Activated CD8-positive, alpha-beta T cell treated with anti-CD3 and anti-CD28 coated beads for 36 hours (primary cell): ENCODE measurements at regions not wholly inside any gene's neighbourhood (a gene's known extent, or its start where the extent isn't known, plus 50 kb on each side); places are given as distances from the start of the nearest gene placed in this dataset.

Experiments
- ATAC-seq: fragments of 200-7000 bp; cut with Tn5 transposase; one replicate; pipeline ENCODE4 v1.10.0; 2021; ENCODE audit warnings: mild to moderate bottlenecking, moderate library complexity
- CTCF ChIA-PET: fragments of 350-600 bp; sonication (Branson Sonifier 250); formaldehyde crosslinking; loops from one replicate; lab custom pipeline; 2021; ENCODE audit warnings: antibody characterized with exemption; lab: Charles Lee
- POLR2A ChIA-PET: fragments of 350-600 bp; sonication (Branson Sonifier 250); formaldehyde crosslinking; loops from one replicate; lab custom pipeline; 2021; ENCODE audit warnings: antibody characterized with exemption; lab: Charles Lee
- DNase-seq: peaks from one replicate; pipeline ENCODE4 v3.0.0-alpha.2; 2020
- H3K27ac Mint-ChIP-seq: one replicate; pipeline ENCODE4 v1.8.0; 2021; ENCODE audit warnings: mild to moderate bottlenecking, mixed read lengths
- H3K27me3 Mint-ChIP-seq: one replicate; pipeline ENCODE4 v1.8.0; 2021; ENCODE audit warnings: mixed read lengths
- H3K36me3 Mint-ChIP-seq: one replicate; pipeline ENCODE4 v1.8.0; 2021; ENCODE audit warnings: low read depth, mixed read lengths
- H3K4me1 Mint-ChIP-seq: one replicate; pipeline ENCODE4 v1.8.0; 2021; ENCODE audit warnings: low read depth, mixed read lengths
- H3K4me3 Mint-ChIP-seq: one replicate; pipeline ENCODE4 v1.8.0; 2021; ENCODE audit warnings: mild to moderate bottlenecking, moderate library complexity, mixed read lengths
- H3K9me3 Mint-ChIP-seq: one replicate; pipeline ENCODE4 v1.8.0; 2021; ENCODE audit warnings: mixed read lengths
- intact Hi-C: fragments of 100-400 bp; cut with micrococcal nuclease; formaldehyde crosslinking; loops from one replicate; pipeline ENCODE4 v1.10.0; 2022
- TF ChIP-seq, protein P1 (sequence below): fragments of 200-600 bp; IDR thresholded peaks from one replicate; pipeline ENCODE4 v1.8.0; 2022; ENCODE audit warnings: antibody characterized with exemption, mild to moderate bottlenecking

DNA sequence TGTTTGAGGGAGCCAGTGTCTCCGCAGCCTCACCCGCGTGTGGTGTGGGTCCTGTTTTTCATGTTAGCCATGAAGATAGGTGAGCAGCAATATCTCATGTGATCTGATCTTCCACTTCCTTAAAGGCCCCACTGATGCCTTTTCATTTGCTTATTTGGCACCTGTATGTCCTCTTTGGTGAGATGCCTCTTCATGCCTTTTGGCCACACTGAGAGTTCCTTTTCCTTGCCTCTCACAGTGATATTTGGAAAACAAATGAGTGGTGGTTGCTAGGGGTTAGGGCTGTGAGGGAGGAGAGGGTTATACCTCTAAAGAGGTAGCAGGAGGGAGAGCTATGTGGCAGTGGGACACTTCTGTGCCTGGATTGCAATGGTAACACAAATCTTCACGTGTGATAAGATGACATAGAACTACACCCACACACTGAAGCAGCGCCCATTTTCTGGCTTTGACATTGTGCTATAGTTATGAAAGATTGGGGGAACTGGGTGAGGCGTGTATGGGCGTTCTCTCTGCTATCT is 90.4 kb upstream of the TNS3 start:
- Mint-ChIP-seq H3K27ac (no peak overlapping the region), H3K27me3 (no peaks in the 10 kb centered on the region), H3K36me3 (no peaks in the 10 kb centered on the region), H3K4me1 (no peaks in the 10 kb centered on the region), H3K4me3 (no peak overlapping the region), H3K9me3 (no peaks in the 10 kb centered on the region)
- ATAC-seq, result no peak
- intact Hi-C loops, result no loop called here
- POLR2A ChIA-PET, result no interaction called here
- TF ChIP-seq, protein P1, sequence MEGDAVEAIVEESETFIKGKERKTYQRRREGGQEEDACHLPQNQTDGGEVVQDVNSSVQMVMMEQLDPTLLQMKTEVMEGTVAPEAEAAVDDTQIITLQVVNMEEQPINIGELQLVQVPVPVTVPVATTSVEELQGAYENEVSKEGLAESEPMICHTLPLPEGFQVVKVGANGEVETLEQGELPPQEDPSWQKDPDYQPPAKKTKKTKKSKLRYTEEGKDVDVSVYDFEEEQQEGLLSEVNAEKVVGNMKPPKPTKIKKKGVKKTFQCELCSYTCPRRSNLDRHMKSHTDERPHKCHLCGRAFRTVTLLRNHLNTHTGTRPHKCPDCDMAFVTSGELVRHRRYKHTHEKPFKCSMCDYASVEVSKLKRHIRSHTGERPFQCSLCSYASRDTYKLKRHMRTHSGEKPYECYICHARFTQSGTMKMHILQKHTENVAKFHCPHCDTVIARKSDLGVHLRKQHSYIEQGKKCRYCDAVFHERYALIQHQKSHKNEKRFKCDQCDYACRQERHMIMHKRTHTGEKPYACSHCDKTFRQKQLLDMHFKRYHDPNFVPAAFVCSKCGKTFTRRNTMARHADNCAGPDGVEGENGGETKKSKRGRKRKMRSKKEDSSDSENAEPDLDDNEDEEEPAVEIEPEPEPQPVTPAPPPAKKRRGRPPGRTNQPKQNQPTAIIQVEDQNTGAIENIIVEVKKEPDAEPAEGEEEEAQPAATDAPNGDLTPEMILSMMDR, result no peak
- CTCF ChIA-PET, result no interaction called here
- DNase-seq, result no peak

DNA sequence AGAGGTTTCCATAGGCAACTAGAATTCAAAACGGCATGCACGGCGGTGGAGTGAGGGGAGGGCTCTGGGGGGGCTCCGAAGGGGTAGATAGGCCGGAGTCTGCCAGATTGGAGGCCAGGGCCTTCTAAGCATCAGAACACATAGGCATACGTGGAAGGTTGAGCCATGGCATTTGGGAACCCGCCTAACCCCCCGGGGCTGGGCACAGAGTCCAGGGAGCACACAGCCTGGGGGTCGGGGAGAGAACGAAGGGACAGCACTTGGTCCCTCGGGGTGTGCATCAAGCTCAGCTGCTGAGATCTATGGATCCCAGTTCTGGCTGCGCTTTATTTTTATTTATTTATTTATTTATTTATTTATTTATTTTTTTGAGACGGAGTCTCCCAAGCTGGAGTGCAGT is 89.4 kb upstream of the TNS3 start:
- H3K4me3 Mint-ChIP-seq, result no peak overlapping the region
- no peaks in the 10 kb centered on the region for H3K4me1 Mint-ChIP-seq
- TF ChIP-seq, protein P1, result no peak
- ATAC-seq (no peak), DNase-seq (no peak)
- no peak overlapping the region for H3K27ac Mint-ChIP-seq
- H3K27me3 Mint-ChIP-seq, result no peaks in the 10 kb centered on the region
- no peaks in the 10 kb centered on the region for H3K36me3 Mint-ChIP-seq
- intact Hi-C loops, result no loop called here
- H3K9me3 Mint-ChIP-seq, result no peaks in the 10 kb centered on the region
- CTCF ChIA-PET, result no interaction called here
- POLR2A ChIA-PET, result no interaction called here

DNA sequence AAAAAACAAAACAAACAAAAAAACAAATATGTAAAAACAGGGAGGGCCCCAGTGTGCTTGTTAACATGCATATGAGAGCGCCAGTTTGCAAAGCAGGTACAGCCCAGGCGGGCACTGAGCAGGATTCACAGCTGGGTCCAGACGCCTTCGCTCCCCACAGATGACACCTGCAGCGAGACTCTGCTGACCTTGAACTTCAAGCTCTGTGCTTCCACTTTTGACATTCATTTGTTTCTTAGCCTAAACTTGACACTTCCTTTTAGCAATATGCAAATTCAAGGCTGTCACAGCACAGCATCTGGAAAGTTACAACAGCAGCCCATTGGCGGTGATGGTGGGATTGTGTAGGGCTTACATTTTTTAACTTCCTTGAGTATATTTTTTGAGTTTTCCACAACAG is 88.8 kb upstream of the TNS3 start:
- Mint-ChIP-seq H3K4me1 (no peaks in the 10 kb centered on the region), H3K36me3 (no peaks in the 10 kb centered on the region), H3K4me3 (no peak overlapping the region), H3K9me3 (no peaks in the 10 kb centered on the region), H3K27ac (no peak overlapping the region), H3K27me3 (no peaks in the 10 kb centered on the region)
- intact Hi-C loops, result no loop called here
- TF ChIP-seq, protein P1, result no peak
- DNase-seq (no peak), ATAC-seq (no peak)
- ChIA-PET POLR2A (no interaction called here), CTCF (no interaction called here)

DNA sequence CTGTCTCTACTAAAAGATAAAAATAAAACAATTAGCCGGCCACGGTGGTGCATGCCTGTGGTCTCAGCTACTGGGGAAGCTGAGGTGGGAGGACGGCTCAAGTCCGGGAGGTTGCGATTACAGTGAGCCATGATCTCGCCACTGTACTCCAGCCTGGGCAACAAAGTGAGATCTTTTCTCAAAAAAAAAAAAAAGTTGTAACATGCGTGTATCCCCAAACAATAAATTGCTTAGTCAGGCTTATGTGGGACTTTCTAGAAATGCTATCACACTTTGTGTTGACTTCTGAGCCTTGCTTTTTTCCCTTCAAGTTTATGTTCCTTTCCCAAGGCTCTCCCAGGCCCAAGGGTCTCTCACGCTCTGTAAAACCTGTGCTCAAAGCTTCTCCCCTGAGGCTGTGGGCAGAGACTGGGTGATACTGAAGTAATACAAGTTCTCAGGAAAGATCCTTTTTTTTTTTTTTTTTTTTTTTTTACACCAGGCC is 88.0 kb upstream of the TNS3 start:
- POLR2A ChIA-PET, result no interaction called here
- TF ChIP-seq, protein P1, result no peak
- Mint-ChIP-seq H3K9me3 (no peaks in the 10 kb centered on the region), H3K27me3 (no peaks in the 10 kb centered on the region), H3K27ac (no peak overlapping the region), H3K36me3 (no peaks in the 10 kb centered on the region), H3K4me3 (no peak overlapping the region), H3K4me1 (no peaks in the 10 kb centered on the region)
- CTCF ChIA-PET, result no interaction called here
- intact Hi-C loops, result no loop called here
- ATAC-seq, result no peak
- DNase-seq, result no peak

DNA sequence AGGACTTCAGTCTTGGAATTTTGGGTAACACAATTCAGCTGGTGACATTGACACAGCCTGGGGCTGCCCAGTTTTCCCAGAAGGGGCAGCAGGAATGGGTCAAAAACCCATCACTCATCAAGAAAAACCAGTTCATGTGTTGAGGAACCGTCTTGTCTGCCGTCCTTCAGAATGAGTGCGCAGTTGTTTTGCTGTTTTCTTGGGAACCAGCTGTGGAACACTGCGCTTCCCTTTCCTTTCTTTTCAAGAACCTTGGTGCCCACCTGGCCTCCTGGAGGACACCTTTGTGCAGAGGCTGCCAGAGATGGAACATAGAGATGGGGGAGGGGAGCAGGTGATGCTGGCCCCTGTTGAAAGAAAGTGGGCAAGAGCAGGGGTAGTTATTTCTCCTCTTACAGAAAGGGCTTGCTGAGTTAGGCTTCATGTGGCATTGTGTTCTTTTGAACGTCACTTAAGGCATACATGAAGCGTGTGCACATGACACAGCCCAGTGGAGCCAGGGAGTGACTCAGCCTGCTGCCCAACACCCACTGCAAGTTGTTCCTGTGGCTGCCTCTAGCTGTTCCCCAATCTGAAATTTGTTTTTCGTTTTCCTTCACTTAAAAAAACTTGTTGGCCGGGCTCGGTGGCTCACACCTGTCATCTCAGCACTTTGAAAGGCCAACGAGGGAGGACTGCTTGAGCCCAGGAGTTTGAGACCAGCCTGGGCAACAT is 87.4 kb upstream of the TNS3 start:
- ChIA-PET CTCF (interaction anchor here (1.5 kb wide), 1 partner anchor 11 kb away, joined by 3 read pairs; no protein-coding TSS in a partner anchor), POLR2A (interaction anchor here (0.5 kb wide), 1 partner anchor 32 kb away, joined by 4 read pairs; no protein-coding TSS in a partner anchor)
- H3K9me3 Mint-ChIP-seq, result no peaks in the 10 kb centered on the region

More for the DNA sequence above, 87.4 kb upstream of the TNS3 start:
- Mint-ChIP-seq H3K36me3 (no peaks in the 10 kb centered on the region), H3K4me3 (no peak overlapping the region), H3K4me1 (no peaks in the 10 kb centered on the region), H3K27me3 (no peaks in the 10 kb centered on the region), H3K27ac (no peak overlapping the region)
- TF ChIP-seq, protein P1, result no peak
- no peak for ATAC-seq
- DNase-seq, result peak; percentile 12
- intact Hi-C loops, result no loop called here
